SH-SY5Y (cell line): ENCODE measurements at regions not wholly inside any gene's neighbourhood (a gene's known extent, or its start where the extent isn't known, plus 50 kb on each side); places are given as distances from the start of the nearest gene placed in this dataset.

Experiments used
- GATA2 ChIP-seq: IDR thresholded peaks from 2 replicates; pipeline ENCODE4 v1.6.1; 2011; ENCODE audit warnings: mild to moderate bottlenecking, low read depth, low read length
- GATA3 ChIP-seq: IDR thresholded peaks from 2 replicates; pipeline ENCODE4 v1.6.1; 2011; ENCODE audit warnings: low read depth, mild to moderate bottlenecking, low read length, moderate library complexity

GRCh38 chr12:111084605-111085004 lies 164.2 kb upstream of the MYL2 start:
- TF ChIP-seq GATA2 (no peak), GATA3 (no peak)

- no peak for TF ChIP-seq GATA2
- no peak for TF ChIP-seq GATA3
These were observed 163.8 kb upstream of the MYL2 start for GRCh38 chr12:111084158-111084557.

- no peak for TF ChIP-seq GATA3
- peak; percentile 74 for TF ChIP-seq GATA2
These were observed 161.2 kb upstream of the MYL2 start for GRCh38 chr12:111081600-111081999.

GRCh38 chr12:111078731-111079130 lies 158.4 kb upstream of the MYL2 start:
- TF ChIP-seq GATA3 (no peak), GATA2 (no peak)

- TF ChIP-seq GATA2 (no peak), GATA3 (no peak)
These were observed 156.5 kb upstream of the MYL2 start for GRCh38 chr12:111076611-111077451.

- TF ChIP-seq GATA2 (no peak), GATA3 (no peak)
These were observed 155.8 kb upstream of the MYL2 start for GRCh38 chr12:111076199-111076598.

- TF ChIP-seq GATA2: no peak
- TF ChIP-seq GATA3: no peak
These were observed 154.6 kb upstream of the MYL2 start for GRCh38 chr12:111074965-111075364.

- no peak for TF ChIP-seq GATA3
- no peak for TF ChIP-seq GATA2
These were observed 154.2 kb upstream of the MYL2 start for GRCh38 chr12:111074559-111074958.

GRCh38 chr12:111073370-111073769 lies 153.0 kb upstream of the MYL2 start:
- no peak for TF ChIP-seq GATA2
- no peak for TF ChIP-seq GATA3

GRCh38 chr12:111072299-111072698 lies 151.9 kb upstream of the MYL2 start:
- TF ChIP-seq GATA2: no peak
- TF ChIP-seq GATA3: no peak

- TF ChIP-seq GATA2 (no peak), GATA3 (no peak)
These were observed 149.5 kb upstream of the MYL2 start for GRCh38 chr12:111069886-111070285.

GRCh38 chr12:111068290-111068689 lies 147.9 kb upstream of the MYL2 start:
- TF ChIP-seq GATA2 (no peak), GATA3 (no peak)

GRCh38 chr12:111067498-111067897 lies 147.1 kb upstream of the MYL2 start:
- TF ChIP-seq GATA2: no peak
- TF ChIP-seq GATA3: no peak

- TF ChIP-seq GATA2 (no peak), GATA3 (no peak)
These were observed 146.5 kb upstream of the MYL2 start for GRCh38 chr12:111066744-111067437.

- TF ChIP-seq GATA2 (no peak), GATA3 (no peak)
These were observed 144.6 kb upstream of the MYL2 start for GRCh38 chr12:111064982-111065381.
